ENCODE measurements at regions not wholly inside any gene's neighbourhood (a gene's known extent, or its start where the extent isn't known, plus 50 kb on each side); places are given as distances from the start of the nearest gene placed in this dataset.

GRCh38 chr2:223123855-223124610, 72.0 kb downstream of the KCNE4 start:
- Histone ChIP-seq H4K91ac (replicated peaks; ENCODE audit: insufficient read length, low read length) (no peak overlapping the region), H2AK5ac (ENCODE audit: low read depth, low read length) (no peak overlapping the region), H2AFZ (ENCODE audit: low read length) (peak overlapping the region; percentile 20; the same call in 1 of the 2 replicates), H4K5ac (ENCODE audit: insufficient read length, low read depth, low read length) (no peak overlapping the region), H3K9me3 (ENCODE audit: insufficient read depth in 2 of 2, low read depth in 1 of 2, low read length in 1 of 2) (no peaks in the 10 kb centered on the region), H3K4ac (replicated peaks; ENCODE audit: insufficient read length, low read depth, low read length) (no peak overlapping the region), H3K23me2 (ENCODE audit: low read depth, low read length) (no peaks in the 10 kb centered on the region), H4K8ac (ENCODE audit: extremely low read depth, insufficient read depth, low read length) (no peak overlapping the region), H3K4me2 (ENCODE audit: insufficient read depth in 1 of 2, low read depth in 2 of 2, low read length in 2 of 2) (no peak overlapping the region), H3K4me1 (replicated peaks in 1 of 4; ENCODE audit: control insufficient read depth in 3 of 4, insufficient read depth in 4 of 4, low read length in 3 of 4) (peaks cover 2 to 6% (median 4%) of the 10 kb centered on the region in 4 experiments; a peak in 3 of 7 replicates), H3K79me2 (ENCODE audit: control insufficient read depth in 1 of 2, insufficient read depth in 2 of 2, low read length in 2 of 2) (no peaks in the 10 kb centered on the region), H3K27me3 (replicated peaks in 1 of 4; ENCODE audit: control insufficient read depth in 3 of 4, extremely low read depth in 1 of 4, insufficient read depth in 3 of 4, low read length in 3 of 4) (no peaks in the 10 kb centered on the region), H3K23ac (ENCODE audit: insufficient read length) (no peak overlapping the region), H3K14ac (ENCODE audit: insufficient read length) (no peak overlapping the region), H3K56ac (replicated peaks; ENCODE audit: insufficient read length, low read depth, low read length) (no peak overlapping the region), H3K18ac (ENCODE audit: extremely low read depth, low read length) (no peak overlapping the region), H4K20me1 (replicated peaks in 1 of 2; ENCODE audit: control insufficient read depth in 1 of 2, insufficient read depth in 2 of 2, low read length in 2 of 2) (no peaks in the 10 kb centered on the region), H2BK120ac (replicated peaks; ENCODE audit: low read depth, low read length) (no peak overlapping the region), H2BK15ac (ENCODE audit: low read length) (no peak overlapping the region), H3K4me3 (ENCODE audit: extremely low read depth in 1 of 4, insufficient read depth in 2 of 4, low read depth in 3 of 4, low read length in 4 of 4) (no peak overlapping the region), H2BK5ac (ENCODE audit: low read depth, low read length) (no peak overlapping the region), H2BK20ac (ENCODE audit: low read length) (no peak overlapping the region), H3K27ac (ENCODE audit: low read depth, low read length) (no peak overlapping the region), H3K9ac (replicated peaks in 1 of 4; ENCODE audit: extremely low read depth in 1 of 4, low read depth in 3 of 4, low read length in 3 of 4) (no peak overlapping the region), H3K79me1 (ENCODE audit: low read depth, low read length) (no peaks in the 10 kb centered on the region), H2BK12ac (ENCODE audit: low read depth, low read length) (0 out of 2 replicates have a peak overlapping the region, but pooled peaks have one; percentile 1), H3K36me3 (ENCODE audit: control insufficient read depth in 2 of 4, insufficient read depth in 4 of 4, low read length in 3 of 4) (no peaks in the 10 kb centered on the region)
- ChIA-PET CTCF (ENCODE audit: partially characterized antibody) (interaction anchor here (0.8 kb wide), 1 partner anchor 11 kb away, joined by 3 read pairs; no protein-coding TSS in a partner anchor), POLR2A (ENCODE audit: partially characterized antibody) (no interaction called here)
- WGBS, 2 experiments (ENCODE audit: extremely low coverage in 1 of 2, insufficient coverage in 1 of 2, insufficient read length in 1 of 2, insufficient replicate concordance in 2 of 2, low coverage in 1 of 2, low lambda C conversion rate in 2 of 2, missing lambda C conversion rate in 1 of 2), result 82% methylated on average over 6 of the region's 6 CpGs; no CpG with 5 or more reads in 1 of the 2 experiments
- DNase-seq (ENCODE audit: low read depth in 1 of 2, low spot score in 2 of 2) (no peak), FAIRE-seq (no peak)
- TF ChIP-seq TAF1 (IDR thresholded peaks at IDR 0.05; ENCODE audit: low read depth, low read length), result no peak
- no peak for TF ChIP-seq SP2 (IDR thresholded peaks at IDR 0.05; ENCODE audit: low read length)
- no peak for TF ChIP-seq BCL11A (IDR thresholded peaks at IDR 0.05; ENCODE audit: low read depth in 2 of 2, low read length in 2 of 2)
- TF ChIP-seq TCF12 (IDR thresholded peaks at IDR 0.05; ENCODE audit: low read depth, low read length), result no peak
- no peak for TF ChIP-seq RAD21 (IDR thresholded peaks at IDR 0.05 in 1 of 2, conservative IDR thresholded peaks at IDR 0.05 in 1 of 2; ENCODE audit: low read depth in 2 of 2, low read length in 2 of 2)
- no peak for TF ChIP-seq JUN (IDR thresholded peaks at IDR 0.05; ENCODE audit: low read depth, low read length)
- TF ChIP-seq CBX5 (IDR thresholded peaks at IDR 0.05; ENCODE audit: low read depth, low read length), result no peak
- no peak for TF ChIP-seq ATF3 (IDR thresholded peaks at IDR 0.05; ENCODE audit: insufficient read depth, low read depth, low read length)
- no peak for TF ChIP-seq TEAD4 (IDR thresholded peaks at IDR 0.05; ENCODE audit: low read depth, low read length)
- TF ChIP-seq JUND (IDR thresholded peaks at IDR 0.05; ENCODE audit: low read length), result no peak
- TF ChIP-seq HDAC6 (IDR thresholded peaks at IDR 0.05; ENCODE audit: low read depth, low read length), result no peak
- no peak for TF ChIP-seq EZH2 (IDR thresholded peaks at IDR 0.05; ENCODE audit: low read depth, low read length, severe bottlenecking)
- TF ChIP-seq CREB1 (IDR thresholded peaks at IDR 0.05), result no peak

All from H1 (cell line).